ENCODE measurements at regions not wholly inside any gene's neighbourhood (a gene's known extent, or its start where the extent isn't known, plus 50 kb on each side); places are given as distances from the start of the nearest gene placed in this dataset.
"Not testable (repeated sequence)": the region's sequence is repeated elsewhere in the genome, so short reads cannot be mapped to it uniquely, and the experiment has no call there.

DNA sequence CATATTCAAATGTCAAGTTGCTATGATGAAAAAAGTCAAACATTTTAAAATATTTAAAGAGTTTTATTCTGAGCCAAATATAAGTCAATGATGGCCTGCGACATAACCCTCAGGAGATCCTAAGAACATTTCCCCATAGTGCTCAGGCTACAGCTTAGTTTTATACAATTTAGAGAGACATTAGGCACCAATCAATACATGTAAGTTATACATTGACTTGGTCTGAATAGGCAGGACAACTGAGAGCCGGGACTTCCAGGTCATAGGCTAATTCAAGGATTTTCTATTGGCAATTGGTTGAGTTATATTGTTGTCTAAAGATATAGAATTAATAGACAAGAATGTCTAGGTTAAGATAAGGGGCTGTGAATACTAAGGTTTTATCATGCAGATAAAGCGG, 64.5 kb downstream of the UGT2B28 start:
- H3K4me3 ChIP-seq (ENCODE audit: low read depth, low read length); DNase-seq (ENCODE audit: low read depth): not testable (repeated sequence)

DNA sequence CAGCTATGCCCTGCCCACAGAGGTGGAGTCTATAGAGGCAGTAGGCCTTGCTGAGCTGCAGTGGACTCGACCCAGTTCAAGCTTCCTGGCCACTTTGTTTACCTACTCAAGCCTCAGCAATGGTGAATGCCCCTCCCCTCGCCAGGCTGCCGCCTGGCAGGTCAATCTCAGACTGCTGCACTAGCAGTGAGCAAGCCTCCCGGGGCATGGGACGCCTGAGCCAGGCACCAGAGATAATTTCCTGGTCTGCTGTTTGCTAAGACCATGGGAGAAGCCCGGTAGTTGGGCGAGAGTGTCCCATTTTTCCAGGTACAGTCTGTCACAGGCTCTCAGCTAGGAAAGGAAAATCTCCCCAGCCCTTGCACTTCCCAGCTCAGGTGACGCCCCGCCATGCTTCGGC, 68.5 kb downstream of the UGT2B28 start:
- DNase-seq (ENCODE audit: low read depth), result not testable (repeated sequence)

DNA sequence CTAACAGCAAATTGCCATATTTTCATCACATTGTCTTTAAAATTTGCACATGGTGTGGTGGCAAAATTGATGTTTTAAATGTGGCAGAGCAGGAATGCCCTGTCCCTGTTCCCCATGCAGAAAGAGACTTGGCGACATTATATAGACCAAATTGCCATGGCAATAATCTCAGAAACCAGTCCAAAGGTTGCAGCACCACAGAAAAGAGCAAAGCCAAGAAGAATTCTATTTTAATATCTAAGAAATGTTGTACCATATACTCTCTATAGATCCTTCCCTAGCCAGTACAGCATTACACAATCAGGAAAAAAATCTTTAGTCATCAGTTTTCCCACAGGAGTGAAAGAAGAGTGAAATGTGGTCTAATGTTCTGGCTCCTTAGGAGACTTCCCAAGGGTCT, 80.0 kb downstream of the UGT2B28 start:
- TF ChIP-seq CTCF (IDR thresholded peaks at IDR 0.05; ENCODE audit: control insufficient read depth, extremely low read depth, insufficient read depth), result no peak
- DNase-seq (ENCODE audit: low read depth), result no peak
- no peak overlapping the region for H3K4me3 ChIP-seq (ENCODE audit: low read depth, low read length)

More for the DNA sequence above, 68.5 kb downstream of the UGT2B28 start:
- H3K4me3 ChIP-seq (ENCODE audit: low read depth, low read length), result not testable (repeated sequence)

GRCh38 chr4:69360768-69361167, 80.5 kb downstream of the UGT2B28 start:
- DNase-seq (ENCODE audit: low read depth); H3K4me3 ChIP-seq (ENCODE audit: low read depth, low read length): not testable (repeated sequence)

DNA sequence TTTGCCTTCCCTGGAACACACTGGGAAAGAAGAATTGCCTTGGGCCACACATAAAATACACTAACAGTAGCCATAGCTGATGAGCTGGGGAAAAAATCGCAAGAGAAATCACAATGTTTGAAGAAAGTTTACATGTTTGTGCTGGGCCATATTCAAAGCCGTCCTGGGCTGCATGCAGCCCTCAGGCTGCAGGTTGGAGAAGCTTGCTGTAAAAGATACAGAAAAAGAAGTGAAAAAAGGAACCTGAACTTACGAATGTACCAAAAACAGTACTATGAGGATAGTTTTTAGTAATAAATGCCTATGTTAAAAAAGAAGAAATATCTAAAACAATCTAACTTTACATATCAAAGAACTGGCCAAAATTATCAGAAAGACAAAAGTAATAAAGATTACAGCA, 82.1 kb downstream of the UGT2B28 start:
- H3K4me3 ChIP-seq (ENCODE audit: low read depth, low read length), result no peak overlapping the region
- no peak for TF ChIP-seq CTCF (IDR thresholded peaks at IDR 0.05; ENCODE audit: control insufficient read depth, extremely low read depth, insufficient read depth)
- no peak for DNase-seq (ENCODE audit: low read depth)

- H3K4me3 ChIP-seq (ENCODE audit: low read depth, low read length); DNase-seq (ENCODE audit: low read depth): not testable (repeated sequence)
Observed at GRCh38 chr4:69367664-69368063, 87.4 kb downstream of the UGT2B28 start.

DNA sequence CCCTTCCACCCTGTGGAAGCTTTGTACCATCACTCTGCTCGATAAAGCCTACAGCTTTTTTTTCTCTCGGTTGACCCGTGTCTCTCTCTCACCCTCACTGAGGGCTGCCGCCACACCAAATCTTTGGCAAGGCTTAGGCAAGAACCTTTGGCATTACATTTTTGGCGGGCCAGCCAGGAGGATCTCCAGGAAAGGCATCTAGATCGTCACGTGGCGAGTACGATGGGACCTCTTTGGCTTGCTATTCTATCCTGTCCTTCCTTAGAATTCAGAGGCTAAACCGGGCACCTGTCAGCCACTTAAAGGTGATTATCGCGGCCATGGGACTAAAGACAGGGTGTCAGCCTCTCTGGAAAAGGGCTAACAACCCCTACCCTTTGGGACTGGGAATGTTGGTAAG, 96.2 kb downstream of the UGT2B28 start:
- no peak overlapping the region for H3K4me3 ChIP-seq (ENCODE audit: low read depth, low read length)
- DNase-seq (ENCODE audit: low read depth), result no peak
- no peak for TF ChIP-seq CTCF (IDR thresholded peaks at IDR 0.05; ENCODE audit: control insufficient read depth, extremely low read depth, insufficient read depth)

GRCh38 chr4:69377562-69377961, 97.3 kb downstream of the UGT2B28 start:
- DNase-seq (ENCODE audit: low read depth), result no peak
- TF ChIP-seq CTCF (IDR thresholded peaks at IDR 0.05; ENCODE audit: control insufficient read depth, extremely low read depth, insufficient read depth), result 0 out of 2 replicates have a peak, but pooled peaks have one; percentile 10
- no peak overlapping the region for H3K4me3 ChIP-seq (ENCODE audit: low read depth, low read length)

- no peak for TF ChIP-seq CTCF (IDR thresholded peaks at IDR 0.05; ENCODE audit: control insufficient read depth, extremely low read depth, insufficient read depth)
- DNase-seq (ENCODE audit: low read depth), result no peak
Observed at GRCh38 chr4:69383281-69383680, 103.0 kb downstream of the UGT2B28 start.

DNA sequence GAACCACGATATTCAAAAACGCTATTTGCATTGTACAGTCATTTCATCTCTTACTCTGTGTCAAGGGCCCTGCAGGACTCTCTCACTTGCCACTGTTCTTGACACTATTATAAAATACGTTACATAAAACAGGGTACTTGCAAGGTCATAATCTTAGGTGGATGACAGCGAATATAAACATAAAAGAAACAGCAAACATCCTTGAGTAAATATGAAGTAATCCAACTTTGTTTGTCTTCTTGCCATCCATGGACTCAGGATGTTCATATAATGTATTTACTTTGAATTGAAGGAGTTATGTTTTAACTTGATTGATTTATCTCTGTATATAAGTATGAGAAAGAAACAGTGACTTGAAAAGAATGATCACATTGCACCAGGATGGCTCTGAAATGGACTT, 106.6 kb downstream of the UGT2B4 start:
- H3K4me3 ChIP-seq (ENCODE audit: low read depth, low read length), result not testable (repeated sequence)
- peak; percentile 95 for DNase-seq (ENCODE audit: low read depth)

More at GRCh38 chr4:69383281-69383680, 103.0 kb downstream of the UGT2B28 start:
- H3K4me3 ChIP-seq (ENCODE audit: low read depth, low read length), result no peak overlapping the region
